HG03175 (cell line): ENCODE measurements at regions not wholly inside any gene's neighbourhood (a gene's known extent, or its start where the extent isn't known, plus 50 kb on each side); places are given as distances from the start of the nearest gene placed in this dataset.
A peak's percentile ranks its signal among the peaks of the same experiment; 100 is the strongest.

Experiments
- ATAC-seq: cut with Tn5 transposase; IDR thresholded peaks from one replicate; pipeline ENCODE4 v1.9.1; 2021; ENCODE audit warnings: mild to moderate bottlenecking, moderate library complexity; ENCODE audit not compliant: unreplicated experiment

DNA sequence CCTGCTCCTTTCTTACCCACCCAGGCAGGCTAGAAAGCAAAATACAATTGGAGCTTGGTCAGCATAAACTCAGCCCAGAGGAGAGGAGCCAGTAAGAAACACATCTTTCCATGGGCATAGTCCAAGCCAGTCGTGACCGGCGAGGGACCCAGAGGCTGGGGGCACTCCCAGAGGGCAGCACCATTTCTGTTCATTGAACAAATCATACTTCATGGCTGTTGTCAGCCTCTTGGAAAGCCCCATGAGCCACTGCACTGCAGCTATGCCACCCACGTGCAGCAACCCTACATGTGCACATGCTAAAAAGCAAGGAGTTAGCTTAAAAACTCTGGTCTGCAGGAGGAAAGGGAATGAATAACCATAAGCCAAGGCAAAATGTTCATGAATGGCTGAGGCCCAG, 90.0 kb upstream of the CDKN3 start:
- no peak for ATAC-seq

DNA sequence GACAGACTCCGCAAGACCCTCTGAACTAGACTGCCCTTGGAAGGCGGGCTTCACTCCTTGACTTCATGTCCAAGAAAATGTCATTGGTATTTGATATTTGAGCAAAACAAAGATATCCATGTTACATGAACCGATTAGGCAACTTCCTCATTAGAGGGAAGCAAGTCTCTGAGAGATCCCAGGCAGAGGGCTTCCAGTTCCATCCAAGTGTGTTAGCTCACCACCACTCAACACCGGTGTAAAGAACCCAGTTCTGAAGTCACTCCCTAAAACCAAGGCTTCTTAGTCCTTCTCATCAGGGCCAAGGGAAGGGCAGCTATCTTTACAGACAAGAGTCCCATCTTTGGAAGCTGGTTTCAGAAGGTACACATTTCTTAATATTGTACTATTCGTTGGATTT, 87.2 kb upstream of the CDKN3 start:
- no peak for ATAC-seq

DNA sequence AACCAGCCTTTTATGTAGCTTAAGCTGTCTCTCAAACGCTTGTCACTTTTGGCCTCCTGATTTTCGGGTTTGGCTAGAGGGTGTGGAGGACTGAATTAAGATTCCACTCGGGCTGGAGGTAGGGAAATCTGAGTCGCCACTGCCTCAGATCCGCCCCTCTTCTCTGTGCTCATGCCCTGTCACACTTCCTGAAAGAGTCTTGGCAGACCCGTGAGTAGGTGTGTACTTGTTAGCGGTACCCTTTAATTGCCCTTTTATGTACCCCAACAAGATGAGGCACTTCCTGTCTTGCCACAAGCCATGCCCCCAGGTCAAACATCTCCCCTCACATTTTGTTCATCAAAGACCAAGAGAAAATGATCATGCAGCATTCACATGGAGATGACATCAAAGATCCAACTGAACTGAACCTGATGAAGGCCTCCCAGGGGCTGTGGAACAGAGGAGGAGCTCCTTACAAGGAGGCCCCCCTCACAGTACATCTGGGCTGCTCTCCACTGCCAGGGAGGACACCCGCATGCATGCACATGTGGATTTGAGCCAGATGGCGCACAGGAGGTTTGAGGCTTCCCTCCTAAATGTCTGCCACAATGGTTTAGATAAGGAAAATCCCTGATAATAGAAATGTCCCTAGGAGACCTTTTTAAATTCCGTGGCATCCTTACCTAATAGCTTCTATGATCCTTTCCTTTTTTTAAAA, 86.5 kb upstream of the CDKN3 start:
- no peak for ATAC-seq

DNA sequence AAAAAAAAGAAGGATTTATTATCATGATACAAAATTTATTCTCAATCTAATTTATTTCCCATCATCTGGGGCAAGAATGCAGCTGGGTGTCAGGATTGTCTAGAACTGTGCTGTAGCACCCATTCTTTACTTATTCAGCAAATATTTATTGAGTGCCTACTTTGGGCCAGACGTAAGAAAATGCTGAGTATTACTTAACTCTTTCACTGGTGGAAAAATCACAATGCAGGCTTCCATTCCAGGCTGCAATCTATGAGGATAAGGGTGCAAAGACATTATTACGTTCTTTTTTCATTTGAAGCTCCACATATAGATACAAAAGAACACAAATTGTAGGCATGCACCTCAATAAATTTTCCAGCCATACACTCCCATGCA, 86.0 kb upstream of the CDKN3 start:
- no peak for ATAC-seq

DNA sequence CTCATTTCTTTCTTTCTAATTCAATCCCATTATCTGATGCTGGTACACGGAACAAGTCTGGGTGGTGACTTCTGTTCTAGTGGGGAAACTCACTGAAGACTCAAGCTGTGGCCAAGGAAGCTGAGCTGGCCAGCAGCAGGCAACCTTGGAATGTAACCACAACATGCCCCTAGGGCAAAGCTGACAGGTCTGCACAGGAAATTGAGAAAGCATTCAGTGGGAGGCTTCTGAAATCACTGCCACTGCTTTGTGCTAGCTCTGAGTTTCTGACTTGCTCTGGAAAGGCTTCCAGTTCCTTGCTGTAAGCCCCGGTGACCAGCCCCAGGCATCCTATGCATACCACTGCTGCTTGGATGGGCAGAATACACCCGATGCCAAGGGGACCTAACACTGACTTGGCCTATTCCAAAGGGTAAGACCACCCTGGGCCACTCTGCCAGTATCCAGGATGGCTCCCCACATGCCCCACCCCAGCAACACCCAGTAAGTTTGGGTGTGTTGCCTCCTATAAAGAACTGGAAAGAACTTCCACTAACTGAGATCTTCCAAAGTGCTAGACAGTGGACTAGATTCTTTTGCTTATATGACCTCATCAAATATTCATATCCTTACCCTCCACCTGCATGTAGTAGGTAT, 84.5 kb upstream of the CDKN3 start:
- no peak for ATAC-seq

DNA sequence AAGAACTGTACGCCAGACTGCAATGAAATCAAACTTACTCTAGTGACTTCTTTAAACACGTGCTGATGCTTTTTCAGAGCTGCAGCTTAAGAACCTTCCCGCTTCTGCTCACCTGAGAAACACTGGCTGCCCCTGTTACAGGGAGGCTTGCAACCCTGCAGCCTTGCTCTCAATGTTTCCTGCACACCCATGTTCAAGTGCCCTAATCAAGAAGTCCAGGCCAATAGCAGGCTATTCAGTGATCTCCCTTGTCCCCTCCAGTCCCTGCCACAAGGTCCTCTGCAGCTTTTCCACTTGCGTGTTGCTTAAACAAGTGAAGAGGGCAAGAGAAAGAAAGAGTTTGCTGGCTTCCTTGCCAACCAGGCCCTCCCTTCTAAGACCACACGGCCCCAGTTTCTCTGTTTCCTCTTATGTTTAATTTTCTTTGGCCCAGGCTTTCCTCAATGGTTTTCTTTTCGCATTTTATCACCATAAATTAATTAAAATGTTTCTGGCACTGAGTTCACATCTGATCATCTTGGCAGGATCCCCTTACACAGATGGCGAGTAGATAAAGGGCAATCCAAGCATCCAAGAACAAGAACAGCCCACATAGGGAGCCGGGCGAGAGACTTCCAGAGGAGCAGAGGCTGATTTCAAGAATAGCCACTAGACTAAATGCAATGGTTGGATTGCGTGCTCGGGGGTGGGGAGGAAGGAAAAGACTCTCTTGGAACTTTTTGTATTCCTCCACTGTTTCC, 82.3 kb upstream of the CDKN3 start:
- ATAC-seq: no peak

DNA sequence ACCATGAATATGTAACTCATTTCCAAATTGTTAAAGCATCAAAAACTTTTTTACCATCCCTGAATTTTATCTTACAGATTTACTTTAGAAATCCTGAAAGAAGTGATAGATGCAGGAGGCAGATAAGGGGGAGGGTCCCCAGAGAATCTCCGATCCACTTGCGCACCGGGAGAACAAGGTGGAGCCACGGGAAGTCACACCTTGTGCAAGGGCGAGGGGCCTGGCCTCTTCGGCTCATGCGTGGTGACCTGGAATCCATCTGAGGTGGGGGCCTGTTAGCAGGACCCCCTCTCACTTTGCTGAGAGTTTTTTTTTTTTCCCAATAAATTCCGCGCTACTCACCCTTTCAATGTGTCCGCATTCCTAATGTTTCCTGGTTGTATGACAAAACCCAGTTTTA, 80.2 kb upstream of the CDKN3 start:
- ATAC-seq: no peak

DNA sequence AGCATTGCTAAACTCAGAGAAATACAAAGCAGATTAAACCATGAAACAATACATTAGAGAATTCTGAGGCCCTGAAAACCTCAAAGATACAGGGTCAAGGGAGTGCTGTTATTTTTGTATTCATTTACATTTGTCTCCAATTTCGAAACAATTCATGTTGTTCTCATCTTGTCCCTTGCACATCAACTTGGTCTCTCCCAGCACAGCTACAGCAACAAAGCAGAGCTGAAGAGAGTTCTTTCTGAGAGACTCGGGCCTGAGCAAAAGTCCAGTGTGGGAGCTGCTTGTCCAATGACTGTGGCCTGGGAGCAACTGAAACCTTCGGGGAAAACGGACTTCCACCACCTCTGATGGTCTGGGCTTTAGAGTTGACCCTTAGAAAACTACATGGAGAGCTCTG, 79.4 kb upstream of the CDKN3 start:
- ATAC-seq: no peak

DNA sequence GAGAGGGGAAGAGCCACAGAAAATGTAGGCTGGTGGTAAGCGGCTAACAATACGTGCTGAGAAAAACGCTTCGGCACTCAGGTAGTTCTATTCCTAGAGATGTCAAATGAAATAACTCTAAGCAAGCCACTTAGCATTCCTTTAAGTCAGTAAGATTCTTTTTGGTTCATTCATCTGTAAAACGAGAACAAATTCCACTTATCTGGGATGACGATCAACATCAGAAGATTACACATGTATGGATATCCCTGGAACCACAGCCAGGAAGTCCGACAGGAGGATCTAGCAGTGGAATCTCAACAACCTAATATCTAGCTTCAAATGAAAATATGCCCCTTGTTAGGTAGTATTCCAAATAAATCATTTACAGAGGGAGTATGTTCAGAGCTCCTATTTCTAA, 74.6 kb upstream of the CDKN3 start:
- ATAC-seq: no peak

DNA sequence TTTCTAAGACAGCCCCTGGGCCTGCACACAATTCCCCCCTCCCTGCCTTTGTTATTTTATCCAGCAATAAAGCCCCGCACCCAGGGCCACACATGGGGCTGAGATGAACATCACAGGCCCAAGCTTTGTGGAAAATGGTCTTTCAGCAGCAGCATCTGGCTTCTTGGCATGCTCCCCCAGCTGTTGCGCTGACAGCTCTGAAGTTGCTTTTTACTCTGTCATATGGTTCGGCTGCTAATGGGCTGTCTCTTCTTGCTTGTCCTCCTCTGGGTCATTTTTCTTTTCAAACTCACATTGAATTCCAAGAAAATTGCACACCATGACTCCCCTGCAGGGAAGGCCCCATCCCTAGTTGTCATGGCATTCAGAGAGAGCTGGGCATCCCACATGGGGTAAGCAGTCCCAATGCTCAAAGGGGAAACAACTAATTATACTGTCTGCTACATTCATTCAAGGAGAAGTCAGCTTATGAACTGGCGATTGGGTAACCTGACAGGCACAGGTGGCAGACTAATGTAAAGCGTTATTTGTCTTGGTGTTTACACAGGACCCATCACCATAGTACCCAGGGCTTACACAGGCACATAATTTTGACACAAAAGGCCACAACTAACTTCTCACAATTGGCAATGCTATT, 74.0 kb upstream of the CDKN3 start:
- ATAC-seq: no peak

DNA sequence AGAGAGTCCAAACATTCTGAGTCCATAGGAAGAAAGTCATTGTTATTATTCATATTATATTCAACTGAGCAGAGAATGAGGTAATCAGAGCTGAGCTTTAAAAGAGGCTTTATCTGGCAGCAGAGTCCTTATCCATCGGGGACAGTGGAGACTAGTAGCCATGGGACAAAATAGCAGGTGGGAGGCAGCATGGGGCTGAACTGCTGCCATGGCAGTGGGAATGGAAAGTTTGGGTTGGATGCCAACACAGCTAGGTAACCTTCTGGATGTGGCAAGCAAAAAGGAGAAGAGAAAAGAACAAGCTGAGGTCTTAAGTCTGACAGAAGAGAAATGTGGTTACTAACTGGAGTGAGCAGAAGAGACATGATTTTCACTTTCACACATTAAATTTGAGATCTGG, 71.0 kb upstream of the CDKN3 start:
- no peak for ATAC-seq

DNA sequence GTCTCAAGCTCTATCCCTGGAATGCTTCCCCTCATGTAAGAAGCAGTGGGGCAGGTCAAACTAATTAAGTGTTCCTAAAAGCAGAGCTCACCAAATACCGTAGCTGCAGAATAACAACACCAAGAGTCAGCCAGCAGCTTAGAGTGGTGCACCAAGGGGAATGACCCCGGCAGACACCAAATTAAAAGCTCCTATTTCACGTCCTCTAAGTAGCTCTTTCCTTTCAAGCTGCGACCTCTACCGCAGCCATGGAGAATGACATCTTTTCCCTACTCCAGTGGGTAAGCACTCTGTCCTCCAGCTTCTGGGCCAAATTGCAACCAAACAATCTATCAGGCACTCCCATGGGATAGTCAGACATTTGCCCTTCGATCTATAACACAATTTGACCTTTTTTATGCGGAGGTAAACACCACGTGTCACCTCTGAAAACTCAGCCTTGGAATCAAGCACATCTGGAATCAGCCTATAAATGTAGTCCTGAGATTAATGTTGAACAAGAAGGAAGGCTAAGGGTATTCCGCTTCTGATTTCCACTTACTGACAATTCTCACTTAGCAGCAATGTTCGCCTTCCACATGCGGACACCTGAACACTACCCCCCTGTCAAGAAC, 67.6 kb upstream of the CDKN3 start:
- peak; percentile 73 for ATAC-seq

DNA sequence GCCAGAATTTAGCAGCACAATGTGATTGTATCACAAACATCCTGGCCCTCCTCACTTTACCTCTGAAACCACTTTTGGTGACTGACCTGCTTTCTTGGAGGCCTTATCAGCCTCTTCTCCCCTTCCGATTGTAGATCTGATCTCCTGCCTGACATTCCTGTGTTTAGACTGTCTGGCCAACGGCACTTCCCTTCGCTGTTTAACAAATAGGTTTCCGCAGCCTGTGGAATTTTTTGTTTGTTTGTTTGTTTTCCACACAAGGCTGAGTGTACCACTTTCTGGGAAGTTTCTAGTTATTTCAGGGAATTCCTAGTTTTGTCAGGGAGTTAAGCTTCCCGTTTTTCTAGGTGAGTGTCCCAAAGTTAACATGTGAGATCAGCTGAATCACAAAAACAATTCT, 65.9 kb upstream of the CDKN3 start:
- ATAC-seq: no peak

DNA sequence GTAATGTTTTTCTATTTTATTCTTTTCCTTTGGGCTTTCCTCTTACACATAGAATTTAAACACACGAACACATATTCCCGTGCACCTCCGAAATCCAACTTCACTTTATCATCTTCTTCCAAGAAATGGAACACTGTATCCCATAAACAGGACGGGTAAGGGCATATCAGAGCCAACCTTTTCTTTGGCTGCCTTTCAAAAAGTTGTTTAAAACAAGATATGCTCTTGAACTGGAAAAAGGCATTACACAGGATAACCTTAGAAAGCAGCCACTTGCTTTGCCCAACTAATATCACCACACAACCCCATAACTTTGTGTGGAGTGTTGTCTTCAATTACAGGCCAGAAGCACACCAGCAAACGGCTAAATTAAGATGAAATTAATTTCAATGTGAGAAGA, 65.3 kb upstream of the CDKN3 start:
- ATAC-seq: no peak

DNA sequence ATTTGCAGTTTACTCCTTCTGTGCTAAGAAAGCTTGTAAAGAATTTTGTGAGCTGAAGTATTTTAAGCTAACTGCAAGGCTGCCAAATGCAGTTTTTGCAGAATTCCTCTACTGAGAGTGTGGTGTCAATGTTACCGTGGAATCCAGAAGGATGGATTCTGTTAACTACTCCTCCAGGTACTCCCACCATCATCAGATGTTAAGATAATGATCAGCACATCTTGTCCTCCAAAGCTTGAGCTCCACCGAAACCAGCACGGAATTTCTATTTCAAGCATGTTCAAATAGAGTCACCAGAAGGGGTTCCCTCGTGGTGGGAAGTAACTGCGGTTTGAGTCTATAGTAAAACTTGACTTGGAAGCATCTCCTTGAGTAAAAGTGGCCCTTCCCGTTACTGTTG, 64.3 kb upstream of the CDKN3 start:
- no peak for ATAC-seq

DNA sequence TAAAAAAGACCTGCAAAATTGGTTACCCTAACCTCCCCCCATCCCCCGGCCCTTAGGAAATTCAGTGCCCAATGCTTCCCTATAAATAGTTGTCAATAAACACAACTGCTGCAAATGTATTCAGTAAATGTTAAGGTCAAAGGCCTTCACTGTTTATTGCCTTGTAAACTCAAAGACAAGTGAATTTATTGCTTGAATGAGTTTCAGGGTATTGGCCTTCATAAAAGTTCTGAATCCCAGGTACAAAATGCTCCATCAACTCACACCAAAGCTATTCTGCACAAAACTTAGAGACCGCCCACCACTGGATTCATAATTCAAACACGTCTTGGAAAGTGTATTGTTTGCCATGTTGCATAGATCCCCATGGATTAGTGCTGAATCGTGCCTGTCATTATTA, 63.3 kb upstream of the CDKN3 start:
- no peak for ATAC-seq

DNA sequence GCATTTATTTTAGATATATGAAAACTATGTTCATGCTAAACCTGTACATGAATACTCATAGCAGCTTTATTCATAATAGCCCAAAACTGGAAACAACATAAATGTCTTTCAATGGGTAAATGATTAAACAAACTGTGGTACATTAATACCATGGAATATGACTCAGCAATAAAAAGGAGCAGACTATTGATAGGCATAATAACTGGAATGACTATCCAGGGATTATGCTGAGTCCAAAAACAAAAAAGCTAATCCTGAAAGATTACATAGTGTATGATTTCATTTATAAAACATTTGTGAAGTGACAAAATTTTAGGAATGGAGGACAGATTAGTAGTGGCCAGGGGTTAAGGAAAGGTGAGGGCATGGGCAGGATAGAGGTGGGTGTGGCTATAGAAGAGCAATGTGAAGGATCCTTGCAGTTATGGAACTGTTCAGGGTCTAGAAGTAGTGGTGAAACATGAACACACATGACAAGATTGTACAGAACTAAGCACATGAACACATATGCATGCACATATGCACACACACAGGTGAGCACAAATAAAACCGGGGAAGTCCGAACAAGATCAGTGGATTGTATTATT, 61.1 kb upstream of the CDKN3 start:
- no peak for ATAC-seq

DNA sequence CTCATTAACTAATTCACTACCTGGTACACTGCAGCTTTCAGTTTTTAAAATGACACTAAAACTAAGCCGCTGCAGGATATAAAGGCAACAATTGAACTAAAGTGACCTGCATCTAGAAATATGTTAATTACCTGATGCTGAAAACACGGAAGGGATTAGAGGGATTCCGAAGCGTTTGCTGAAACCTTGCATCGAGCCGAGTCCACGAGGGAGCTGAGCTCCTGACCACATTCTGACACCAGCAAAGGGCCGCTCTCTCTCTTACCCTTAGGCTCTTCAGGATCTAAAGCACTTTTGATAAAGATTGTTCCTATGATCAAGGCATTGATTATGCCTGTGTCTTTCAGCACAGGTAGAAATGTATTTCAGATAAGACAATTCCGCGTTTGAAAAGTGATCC, 59.5 kb upstream of the CDKN3 start:
- no peak for ATAC-seq

DNA sequence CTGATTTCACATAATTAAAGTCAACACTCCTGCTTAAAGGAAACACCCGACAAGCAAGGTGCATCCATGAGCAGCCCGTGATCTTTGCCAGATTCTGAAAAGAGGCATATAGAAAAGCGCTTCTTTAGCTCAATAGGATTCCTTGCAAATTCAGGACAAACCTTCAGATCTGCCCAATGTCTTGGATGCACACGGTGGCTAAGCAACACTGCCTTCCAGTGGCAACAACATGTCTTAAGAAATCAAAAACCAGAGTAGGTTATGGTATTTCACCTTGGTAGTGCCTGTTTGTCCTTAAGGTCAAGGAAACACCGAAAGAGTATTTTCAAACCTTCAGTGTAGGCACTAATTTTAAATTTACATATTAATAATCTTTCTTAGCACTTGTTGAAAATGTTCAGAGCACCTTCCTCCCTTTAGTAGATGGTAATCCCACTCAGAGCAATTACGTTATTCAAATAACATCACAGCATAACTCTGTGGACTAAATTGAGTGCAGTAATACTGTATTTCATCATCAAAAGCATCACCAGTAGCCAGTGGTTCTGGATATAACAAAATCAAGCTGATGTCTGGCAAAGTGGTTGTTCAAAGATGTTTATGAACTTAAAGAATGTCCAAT, 58.0 kb upstream of the CDKN3 start:
- no peak for ATAC-seq

DNA sequence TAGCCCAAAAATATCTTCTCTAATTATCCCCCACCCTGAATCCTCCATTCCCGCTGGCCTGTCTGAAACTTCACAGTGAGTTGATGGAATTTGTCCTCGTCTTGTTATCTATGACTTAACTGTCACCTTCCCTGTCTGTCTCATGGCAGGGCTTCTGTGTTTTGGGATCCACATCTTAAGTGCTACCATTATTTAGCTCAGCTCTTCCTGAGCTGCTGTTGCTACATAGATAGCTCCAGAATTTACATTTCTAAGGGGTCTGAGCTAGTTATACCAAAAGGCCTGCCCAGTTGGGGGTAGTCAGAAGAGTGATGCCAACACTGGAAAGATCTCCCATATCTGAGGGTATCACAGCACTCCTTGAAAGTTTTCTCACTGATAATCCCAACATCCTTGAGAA, 57.0 kb upstream of the CDKN3 start:
- no peak for ATAC-seq

DNA sequence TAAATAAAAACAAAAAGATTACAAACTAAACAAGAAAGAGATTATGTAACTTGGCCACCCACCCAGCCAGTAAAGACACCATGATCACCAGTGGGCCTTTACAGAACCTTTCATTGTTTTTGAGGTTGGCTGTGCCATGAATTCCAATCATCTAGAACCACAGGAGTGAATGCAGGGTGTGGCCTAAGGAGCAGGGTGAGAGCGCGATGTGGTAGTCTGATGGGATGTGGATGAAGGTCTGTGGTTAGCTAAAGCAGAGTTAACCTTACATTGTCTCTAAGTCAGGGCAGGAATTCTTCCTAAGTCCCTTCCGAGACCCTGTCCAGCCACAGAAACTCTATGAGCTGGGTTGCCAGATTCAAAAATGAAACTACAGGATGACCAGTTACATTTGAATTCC, 54.0 kb upstream of the CDKN3 start:
- no peak for ATAC-seq
